NCI-H2171 (cell line): ENCODE measurements at regions not wholly inside any gene's neighbourhood (a gene's known extent, or its start where the extent isn't known, plus 50 kb on each side); places are given as distances from the start of the nearest gene placed in this dataset.

Experiments used
- DNase-seq: peaks from one replicate; lab custom pipeline; 2025; lab: John Stamatoyannopoulos, UW

DNA sequence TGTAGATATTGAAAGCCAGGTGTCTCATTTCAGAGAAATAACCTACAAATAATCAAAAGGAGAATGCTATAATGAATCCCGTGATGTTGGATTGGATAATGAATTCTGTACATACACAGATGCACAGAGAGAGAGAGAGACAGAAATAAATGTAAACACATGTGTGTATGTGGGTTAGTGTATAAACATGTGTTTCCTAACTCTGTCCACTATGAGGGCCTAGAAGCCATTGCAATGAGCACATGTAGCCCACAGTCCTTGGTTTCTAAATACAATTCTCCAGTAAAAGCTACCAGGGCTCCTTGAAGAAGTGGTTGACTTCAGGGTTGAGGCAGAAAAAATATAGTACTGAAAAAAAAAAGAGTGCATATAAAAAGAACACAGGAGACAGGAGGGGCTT, 109.5 kb downstream of the INHBB start:
- DNase-seq, result no peak

DNA sequence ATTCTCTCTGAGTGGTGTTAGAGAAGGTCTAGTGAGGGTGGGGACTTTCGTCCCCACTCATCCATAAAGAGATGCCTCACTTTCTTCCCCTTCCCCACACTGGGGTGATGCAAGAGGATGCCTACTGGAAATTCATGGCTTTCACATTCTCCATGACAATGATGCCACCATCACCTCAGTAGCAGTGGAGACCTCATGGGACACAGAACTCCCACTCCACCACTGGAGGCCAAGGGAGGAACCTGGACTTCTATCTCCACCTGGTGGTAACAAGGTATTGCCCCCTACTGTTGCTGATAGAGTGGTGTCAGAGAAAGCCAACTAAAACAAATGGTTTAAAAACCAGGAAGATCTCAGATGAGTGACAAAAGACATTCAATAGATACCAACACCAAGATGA, 110.9 kb downstream of the INHBB start:
- DNase-seq, result no peak

DNA sequence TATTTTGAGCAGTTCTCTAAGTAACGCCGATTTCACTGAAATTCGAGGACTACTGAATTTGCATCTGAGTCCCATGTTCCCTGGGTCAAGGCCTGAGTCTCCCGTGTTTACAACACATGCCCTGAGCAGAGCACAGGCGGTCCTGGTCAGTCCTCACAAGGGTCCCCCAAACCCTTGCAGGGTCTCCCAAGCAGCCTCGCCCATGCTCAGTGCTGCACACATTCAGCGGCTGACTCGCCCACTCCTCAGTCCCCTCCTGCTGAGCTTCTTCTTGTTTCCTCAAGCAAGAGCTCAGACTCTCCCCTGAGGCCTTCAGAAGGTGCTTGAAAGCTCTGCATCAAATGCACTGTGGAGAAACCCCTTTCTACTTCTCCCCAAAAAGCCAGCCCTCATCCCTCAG, 114.6 kb downstream of the INHBB start:
- no peak for DNase-seq

DNA sequence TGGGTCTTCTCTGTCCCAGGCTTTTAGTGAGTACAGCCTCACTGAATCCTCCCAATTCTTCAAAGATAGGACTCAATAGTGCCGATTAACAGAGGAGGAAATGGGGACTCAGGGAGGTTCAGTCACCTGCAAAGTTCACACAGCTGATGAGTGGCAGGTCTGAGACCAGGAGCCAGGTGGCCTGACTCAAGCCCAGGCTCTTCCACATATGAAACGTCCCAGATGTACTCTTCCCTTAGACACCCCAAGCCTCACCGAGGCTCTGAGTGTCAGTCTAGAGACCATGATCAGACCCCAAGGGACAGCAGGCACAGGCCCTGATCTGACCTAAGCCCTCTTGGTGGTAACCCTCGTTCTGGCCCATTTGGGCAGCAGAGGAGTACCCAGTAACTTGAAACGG, 115.2 kb downstream of the INHBB start:
- DNase-seq, result no peak

DNA sequence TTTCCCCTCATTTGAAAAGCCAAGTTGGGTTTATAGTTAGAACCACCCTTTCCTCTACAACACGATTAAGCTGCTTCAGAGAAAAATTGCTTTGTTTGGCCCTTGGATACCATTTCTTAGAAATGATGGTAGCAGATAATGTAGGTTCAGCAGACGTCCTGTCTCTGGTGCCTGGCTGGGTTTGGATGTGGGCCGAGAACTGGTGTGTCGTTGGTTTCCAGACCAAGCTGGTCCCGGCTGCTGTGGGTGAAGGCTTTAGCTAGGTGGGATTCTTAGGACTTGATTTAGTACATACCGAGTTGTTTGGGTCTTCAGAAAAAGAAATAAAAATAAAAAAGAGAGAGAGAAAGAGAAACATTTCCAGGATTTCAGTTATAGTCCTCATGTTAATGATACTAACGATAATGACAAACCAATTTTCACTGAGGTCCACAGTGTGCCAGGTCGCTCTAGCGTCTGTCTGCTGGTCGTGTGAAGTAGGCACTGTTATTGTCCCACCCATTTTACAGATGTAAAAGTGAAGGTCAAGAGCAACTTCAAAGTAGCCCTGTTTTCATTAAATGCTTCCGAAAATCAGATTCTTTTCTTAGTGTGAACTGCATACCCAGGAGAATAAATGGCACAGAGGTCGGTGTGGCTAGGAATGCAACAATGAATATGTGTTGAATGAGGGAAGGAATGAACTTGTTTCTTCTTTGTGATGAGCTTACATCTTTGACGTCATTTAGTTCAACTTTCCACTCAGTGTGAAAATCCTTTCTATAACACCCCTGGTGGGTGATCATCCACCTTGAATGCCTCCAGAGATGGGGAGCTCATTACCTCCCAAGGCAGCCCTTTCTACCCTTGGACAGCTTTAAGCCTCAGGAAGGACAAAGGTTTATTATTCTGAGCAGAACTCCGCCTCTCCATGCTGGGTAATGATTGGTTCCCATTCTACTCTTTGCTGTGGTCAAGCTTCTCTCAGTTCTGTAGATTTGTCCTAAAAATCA, 115.9 kb downstream of the INHBB start:
- no peak for DNase-seq

DNA sequence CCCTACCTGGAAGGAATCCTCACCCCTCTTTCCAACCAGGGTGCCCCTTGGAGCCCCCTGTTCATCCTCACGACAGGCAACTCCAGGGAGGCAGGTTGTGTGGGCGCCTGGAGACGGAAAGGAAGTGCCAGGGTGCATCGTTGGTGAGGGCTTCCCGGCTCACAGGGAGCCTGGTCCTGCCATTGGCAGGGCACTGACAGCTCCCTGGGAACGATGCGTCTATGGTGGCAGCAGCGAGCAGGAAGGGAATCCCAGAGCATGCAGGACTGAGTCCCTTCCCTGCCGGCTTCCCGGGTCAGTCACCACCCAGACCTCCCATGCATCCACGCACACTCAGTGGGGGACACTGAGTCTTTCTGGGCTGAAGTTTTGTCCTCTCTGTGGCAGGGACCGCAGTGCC, 117.6 kb downstream of the INHBB start:
- DNase-seq, result no peak

DNA sequence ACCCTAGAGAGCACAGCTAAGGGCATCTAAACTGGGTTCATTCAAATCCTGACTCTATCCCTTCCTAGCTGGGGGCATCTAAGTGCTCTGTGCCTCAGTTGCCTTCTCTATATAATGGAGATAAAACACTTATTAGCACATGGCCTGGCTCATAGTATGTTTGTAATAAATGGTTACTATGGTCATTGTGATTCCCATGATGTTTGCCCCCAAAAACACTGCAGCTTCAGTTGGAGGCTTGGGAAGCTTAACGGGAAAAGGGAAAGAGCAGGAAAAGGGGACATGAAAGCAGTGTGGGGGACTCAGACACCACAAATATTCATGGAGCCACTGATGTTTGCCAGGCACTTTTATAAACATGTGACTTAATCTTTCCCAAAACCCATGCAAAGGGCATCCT, 118.1 kb downstream of the INHBB start:
- no peak for DNase-seq

DNA sequence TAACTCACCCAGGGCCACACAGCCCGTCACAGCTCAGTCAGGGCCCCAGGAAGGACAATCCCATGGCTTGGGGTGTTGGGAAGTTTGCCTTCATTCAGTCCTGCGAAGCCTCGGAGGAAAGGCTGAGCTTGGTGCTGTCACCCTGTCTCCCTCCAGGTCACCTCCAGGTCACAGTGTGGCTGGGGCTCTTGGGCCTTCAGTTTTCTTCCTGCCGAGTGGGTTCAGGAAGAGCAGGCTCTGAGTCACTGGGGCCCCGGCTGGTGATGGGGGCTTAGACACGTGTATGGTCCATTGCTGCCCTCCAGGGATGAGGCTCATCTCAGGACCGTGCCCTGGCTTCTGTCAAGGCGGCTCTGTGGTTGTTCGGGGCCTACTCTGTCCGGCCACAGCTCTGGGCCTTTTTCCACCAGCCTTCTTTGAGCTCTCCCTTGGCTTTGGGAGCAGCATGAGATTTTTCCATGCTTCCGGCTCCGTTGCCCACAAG, 118.6 kb downstream of the INHBB start:
- no peak for DNase-seq

DNA sequence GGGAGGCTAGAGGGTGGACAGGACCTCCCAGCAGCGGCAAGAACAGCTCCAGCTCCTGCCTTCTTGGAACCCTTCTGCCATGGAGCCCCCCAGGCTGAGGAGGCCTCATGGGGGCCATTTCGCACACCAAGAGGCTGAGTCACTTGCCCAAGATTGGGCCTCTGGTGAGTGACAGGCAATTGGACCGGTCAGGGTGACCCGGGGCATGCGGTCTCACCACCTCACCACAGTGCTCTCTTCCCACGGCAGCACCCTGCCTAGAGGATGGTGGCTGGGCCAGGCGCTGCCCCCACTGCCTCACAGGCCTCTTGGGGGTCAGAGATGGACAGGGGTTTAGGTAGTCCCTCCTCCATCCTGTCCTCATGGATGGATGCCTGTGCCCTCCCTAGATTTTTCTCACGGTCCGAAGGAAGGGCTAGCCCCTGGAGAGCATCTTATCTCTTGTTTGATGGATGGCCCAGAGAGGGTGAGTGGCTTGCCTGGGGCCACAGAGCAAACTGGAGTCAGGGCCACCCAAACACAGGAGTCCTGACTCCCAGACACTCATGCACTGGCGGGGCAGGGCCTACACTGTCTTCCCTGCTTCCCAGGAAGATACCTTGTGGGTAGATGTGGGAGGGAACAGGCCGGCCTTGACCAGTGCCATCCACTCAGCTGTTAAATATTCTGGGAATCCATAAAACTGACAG, 119.2 kb downstream of the INHBB start:
- no peak for DNase-seq

DNA sequence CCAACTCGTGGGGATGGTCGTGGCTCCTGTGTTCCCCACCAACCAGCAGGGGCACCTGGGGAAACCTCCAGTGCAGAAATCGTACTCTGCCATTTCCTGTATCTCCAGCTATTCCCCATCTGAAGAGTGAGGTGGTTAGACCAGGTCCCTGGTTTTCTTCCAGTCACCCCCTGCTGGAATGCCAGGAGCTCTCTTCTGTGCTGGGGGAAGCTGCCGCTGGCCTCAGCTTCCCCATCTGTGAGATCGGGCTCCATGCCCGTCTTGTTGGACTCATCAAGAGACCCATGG, 119.7 kb downstream of the INHBB start:
- DNase-seq, result no peak

DNA sequence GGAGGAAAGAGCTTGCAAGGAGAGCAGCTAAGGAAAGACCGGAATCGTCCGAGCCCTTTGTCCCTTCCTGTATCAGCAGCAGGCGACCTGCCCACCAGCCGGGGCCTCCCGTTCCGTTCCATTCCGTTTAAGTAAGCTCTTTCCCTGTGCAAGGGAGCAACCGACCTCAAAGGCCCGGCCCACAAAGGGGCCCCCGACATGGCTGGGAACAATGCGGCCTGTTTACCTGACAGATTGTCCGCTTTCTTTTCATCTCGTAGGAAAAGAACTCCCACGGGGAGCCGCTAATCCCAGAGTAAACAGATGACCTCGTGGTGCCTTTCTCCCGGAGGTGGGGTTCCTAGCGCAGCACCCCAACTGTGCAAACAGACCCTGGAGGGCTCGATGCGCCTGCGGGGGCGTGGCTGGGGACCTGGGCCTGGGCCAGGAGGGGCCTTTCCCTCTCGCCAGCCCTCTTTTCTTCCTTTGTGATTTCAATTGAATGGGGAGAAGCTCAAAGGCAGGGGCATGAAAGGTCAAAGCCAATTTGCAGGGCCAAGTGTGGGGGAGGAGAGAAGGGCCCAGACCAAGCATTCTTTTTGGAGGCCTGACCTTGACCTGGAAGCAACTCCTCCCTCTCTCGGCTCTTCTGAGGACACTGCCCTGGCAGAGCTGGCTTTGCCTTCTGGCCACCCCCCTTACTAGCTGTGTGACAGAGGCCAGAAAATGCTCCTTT, 120.2 kb downstream of the INHBB start:
- DNase-seq, result peak; percentile 39

DNA sequence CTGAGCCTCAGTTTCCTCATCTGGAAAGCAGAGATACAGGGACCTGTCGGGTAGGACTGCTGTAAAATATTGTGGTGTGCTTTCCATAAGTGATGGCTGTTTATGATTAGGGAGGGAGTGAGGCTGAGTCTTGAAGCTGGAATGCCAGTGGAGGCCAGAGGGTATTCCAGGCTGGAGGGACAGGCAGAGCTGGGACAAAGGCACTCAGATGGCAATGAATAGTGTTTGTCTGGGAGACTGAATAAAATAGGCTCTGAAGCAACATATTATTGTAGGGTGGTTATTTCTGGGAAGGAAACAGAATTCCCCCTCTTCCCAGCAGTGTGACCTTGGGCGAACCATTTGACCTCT, 120.7 kb downstream of the INHBB start:
- DNase-seq, result no peak

DNA sequence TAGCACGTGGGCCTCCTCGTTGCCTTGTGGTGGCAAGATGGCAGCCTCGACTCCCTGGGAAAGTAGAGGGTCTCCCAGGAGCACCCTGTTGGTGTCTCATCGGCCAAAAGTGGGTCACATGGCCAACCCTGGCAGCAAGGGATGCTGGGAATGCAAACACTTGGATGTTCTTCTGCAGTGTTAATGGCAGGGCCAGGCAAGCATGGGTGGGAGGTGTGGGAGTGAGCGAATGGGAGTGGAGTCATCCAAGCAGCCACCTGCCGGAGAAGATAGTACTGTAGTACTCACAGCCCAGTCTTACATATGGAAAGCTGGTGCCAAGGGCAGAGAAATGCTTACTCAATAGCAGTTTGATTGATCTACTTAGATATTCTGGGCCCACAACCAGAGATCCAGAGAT, 122.2 kb downstream of the INHBB start:
- DNase-seq, result no peak

DNA sequence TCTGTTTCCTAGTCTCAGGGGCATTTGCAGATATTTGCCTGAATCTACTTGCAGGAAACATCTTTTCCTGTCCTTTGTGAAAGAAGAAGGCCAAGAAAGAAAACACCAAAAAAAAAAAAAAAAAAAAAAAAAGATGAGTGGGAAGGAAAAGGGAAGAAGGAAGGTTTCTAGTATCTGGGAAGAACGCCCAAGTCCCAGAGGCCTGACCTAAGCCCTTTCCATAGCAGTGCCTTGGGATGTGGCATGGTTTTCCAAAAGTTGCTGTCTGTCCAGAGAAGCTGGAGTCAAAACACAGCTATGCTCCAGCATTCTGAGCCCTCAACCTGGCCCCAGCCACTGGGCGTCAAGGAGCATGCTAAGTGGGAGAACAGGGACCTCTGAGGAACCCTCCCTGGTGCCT, 123.5 kb downstream of the INHBB start:
- DNase-seq, result no peak

DNA sequence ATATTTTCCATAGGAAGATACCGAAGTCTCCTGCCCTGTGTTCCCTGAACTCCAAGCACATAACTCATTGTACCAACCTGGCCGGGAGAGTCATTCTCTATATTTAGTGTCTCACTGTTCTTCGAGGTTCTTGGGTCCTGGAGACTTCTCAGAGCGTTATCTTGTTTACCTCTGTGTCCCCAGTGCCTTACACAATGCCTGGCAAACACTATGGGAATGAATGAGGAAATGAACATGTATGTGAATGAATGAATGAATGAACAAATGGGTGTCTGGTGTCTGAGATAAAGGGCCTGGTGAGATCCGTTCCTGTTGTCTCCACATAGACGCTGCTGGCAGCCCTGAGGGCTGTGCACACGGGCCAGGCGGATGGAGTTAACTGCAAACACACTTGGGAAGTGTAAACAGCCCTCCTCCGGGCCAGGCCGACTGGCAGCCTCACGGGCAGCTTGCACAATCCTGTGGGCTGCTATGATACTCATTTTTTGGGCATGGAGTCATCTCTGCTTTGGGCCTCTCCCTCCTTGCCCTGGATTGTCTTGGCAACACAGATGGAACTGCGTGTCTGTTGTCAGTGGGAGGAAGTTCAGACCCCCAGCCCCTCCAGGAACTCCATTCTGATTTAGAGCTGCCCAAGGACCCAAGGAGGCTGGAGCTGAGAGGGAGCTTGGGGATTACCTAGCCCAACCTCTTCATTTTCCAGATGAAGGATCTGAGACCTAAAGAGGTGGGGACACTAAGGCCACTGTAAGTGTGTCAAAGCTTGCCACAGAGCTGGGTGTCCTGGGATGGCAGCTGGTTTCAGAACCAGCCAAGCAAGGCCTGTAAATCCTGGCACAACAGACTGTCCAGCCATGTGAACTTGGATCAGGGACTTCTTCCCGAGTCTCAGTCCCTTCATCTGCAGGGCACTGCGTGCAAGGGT, 124.4 kb downstream of the INHBB start:
- DNase-seq, result no peak

DNA sequence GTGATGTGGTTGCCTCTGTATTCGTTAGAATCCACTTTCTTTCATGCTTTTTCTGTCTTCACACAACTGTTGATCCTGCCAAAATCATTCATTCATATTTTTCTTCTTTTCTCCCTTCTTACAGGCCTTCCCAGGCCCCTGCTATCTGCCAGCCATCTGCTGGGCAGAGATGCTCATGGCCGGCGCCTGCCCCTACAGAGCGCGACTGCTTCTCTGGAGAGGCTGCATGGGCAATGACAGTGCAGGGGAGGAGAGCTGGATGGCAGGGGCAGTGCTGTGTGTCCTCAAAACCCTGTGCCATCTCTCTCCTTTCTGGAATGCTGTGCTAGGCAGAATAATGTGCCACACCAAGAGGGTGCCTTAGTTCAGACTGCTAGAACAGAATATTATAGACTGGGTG, 125.2 kb downstream of the INHBB start:
- DNase-seq, result no peak

DNA sequence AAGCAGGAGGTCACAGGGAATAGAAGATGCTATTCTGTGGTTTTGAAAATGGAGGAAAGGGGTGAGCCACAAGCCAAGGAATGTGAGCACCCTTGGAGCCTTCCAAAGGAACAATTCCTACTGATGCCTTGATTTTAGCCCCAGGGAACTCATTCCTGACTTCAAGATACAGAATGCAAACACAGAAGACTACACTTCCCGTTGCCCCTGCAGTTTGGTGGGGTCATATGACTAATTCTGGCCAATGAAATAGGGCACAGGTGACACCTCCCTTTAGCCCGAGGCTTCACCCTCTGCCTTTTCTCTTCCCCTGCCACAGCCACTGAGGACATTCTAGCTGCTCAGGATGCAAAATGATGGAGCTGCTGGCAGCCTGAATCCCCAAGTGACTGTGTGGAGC, 126.1 kb downstream of the INHBB start:
- no peak for DNase-seq

DNA sequence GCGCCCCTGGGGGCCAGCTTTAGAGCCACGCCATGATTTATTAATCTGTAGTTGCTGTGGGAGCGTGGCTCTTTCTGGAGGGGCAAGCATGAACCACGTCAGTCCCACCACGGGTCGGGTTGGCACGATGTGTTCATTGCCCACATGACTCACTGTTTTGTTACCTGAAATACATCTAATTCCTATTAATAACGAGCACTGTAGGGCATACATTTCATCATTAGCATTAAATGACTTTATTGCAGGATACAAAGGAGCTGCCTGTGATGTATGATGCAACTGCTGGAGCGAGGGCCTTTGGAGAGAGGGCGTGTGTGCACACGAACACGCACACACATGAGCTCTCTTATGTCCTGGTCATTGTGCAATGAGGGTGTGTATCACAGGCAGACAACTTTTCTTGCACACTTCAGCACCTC, 127.0 kb downstream of the INHBB start:
- no peak for DNase-seq

DNA sequence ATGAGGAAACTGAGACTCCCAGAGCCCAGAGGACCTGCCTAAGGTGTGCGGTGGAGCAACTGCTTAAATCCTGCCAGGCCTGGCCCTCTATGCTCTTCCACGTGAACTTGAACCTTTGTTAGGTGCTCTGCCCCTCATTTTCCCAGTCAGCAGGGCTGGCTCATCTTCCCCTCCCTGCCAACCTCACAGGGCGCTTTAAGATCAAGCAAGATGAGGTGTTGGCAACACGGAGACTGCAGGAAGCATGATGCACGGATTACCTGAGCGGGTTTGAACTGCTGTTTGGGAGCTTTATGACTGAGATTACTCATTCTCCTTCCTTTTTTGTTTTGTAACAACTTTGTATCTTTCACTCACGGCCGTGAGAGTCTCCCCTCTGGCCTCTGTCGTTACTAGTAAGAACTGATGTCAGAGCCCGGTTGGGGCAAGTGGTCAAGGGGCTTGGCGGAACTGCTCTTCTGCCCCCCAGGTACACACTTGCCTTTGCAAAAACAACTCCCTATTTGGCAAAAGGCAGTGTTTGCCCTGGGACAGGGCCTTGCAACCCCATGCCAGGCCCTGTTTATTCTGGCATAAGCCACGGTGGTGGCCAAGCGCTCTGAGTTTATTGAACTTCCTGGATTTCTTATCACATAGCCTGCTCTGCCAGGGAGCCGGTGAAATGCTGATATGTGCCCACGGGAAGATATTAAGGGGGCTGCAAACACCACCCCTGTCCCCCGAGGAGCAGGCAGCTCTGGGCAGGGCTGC, 127.8 kb downstream of the INHBB start:
- DNase-seq, result no peak

DNA sequence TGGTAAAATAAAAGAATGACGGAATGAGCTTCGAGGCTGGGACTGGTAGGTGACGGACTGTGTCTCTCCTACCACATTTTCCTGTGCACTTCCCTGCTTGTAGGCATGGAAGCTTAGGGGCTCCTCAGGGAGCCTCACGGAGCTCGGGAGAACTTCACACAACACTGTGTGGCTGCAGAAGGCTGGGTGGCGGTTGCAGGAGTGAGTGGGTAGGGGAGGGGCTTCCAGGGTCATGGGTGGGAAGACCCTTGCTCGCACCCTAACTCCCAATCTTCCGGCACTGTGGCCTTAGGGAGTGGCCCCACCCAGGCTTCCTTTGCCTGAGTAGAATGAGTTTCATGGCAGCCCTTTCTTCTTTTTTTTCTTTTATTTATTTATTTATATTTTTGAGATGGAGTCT, 128.6 kb downstream of the INHBB start:
- DNase-seq, result no peak

DNA sequence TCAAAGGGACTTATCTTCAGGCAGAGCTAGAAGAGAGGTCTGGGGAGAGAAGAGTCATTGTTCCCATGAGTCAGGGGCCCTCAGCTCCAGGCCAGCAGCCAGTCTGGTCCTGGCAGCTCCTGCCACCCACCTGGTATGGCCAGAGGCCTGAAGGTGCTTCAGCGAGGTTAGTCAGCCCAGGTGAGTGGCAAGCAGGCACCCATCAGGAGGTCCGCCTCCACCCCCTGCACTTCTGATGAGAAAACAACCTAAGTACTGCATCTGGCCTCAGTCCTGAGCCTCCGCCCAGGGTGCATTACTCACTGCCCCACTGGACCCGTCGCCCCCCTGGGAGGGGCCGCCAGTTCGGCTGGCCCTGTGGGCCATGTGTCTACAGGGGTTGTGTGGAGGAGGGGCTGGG, 130.2 kb downstream of the INHBB start:
- DNase-seq, result no peak
